ENCODE measurements at regions not wholly inside any gene's neighbourhood (a gene's known extent, or its start where the extent isn't known, plus 50 kb on each side); places are given as distances from the start of the nearest gene placed in this dataset.
A peak's percentile ranks its signal among the peaks of the same experiment; 100 is the strongest.

- peak; percentile 59; the same call in 2 of the 3 replicates for ATAC-seq
- TF ChIP-seq BACH2 (CRISPR knock-in tag; IDR thresholded peaks at IDR 0.05; ENCODE audit: borderline replicate concordance) (no peak), CSRNP3 (CRISPR knock-in tag; IDR thresholded peaks at IDR 0.05) (no peak), SNAI2 (CRISPR knock-in tag; IDR thresholded peaks at IDR 0.05) (no peak), PPARA (CRISPR knock-in tag; IDR thresholded peaks at IDR 0.05; ENCODE audit: borderline replicate concordance) (no peak), CSDC2 (CRISPR knock-in tag; IDR thresholded peaks at IDR 0.05) (no peak), ARNTL (CRISPR knock-in tag; IDR thresholded peaks at IDR 0.05; ENCODE audit: borderline replicate concordance, low read depth) (no peak), GLIS3 (CRISPR knock-in tag; IDR thresholded peaks at IDR 0.05) (no peak), ZFP3 (CRISPR knock-in tag; IDR thresholded peaks at IDR 0.05) (no peak), RARB (CRISPR knock-in tag; IDR thresholded peaks at IDR 0.05) (no peak), TOX (CRISPR knock-in tag; IDR thresholded peaks at IDR 0.05; ENCODE audit: borderline replicate concordance) (no peak), ZNF70 (CRISPR knock-in tag; IDR thresholded peaks at IDR 0.05) (no peak), ZNF8 (CRISPR knock-in tag; IDR thresholded peaks at IDR 0.05) (no peak), ESRRG (CRISPR knock-in tag; IDR thresholded peaks at IDR 0.05) (no peak), TSHZ2 (CRISPR knock-in tag; IDR thresholded peaks at IDR 0.05) (no peak), ISL1 (CRISPR knock-in tag; IDR thresholded peaks at IDR 0.05) (no peak), POU6F1 (CRISPR knock-in tag; IDR thresholded peaks at IDR 0.05; ENCODE audit: borderline replicate concordance, low read depth) (no peak), OSR1 (CRISPR knock-in tag; IDR thresholded peaks at IDR 0.05) (no peak)
- TF ChIP-seq, protein P1, sequence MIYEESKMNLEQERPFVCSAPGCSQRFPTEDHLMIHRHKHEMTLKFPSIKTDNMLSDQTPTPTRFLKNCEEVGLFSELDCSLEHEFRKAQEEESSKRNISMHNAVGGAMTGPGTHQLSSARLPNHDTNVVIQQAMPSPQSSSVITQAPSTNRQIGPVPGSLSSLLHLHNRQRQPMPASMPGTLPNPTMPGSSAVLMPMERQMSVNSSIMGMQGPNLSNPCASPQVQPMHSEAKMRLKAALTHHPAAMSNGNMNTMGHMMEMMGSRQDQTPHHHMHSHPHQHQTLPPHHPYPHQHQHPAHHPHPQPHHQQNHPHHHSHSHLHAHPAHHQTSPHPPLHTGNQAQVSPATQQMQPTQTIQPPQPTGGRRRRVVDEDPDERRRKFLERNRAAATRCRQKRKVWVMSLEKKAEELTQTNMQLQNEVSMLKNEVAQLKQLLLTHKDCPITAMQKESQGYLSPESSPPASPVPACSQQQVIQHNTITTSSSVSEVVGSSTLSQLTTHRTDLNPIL (CRISPR knock-in tag; IDR thresholded peaks at IDR 0.05; ENCODE audit: low read depth), result no peak
Observed at GRCh38 chr18:44246001-44246400, 434.7 kb upstream of the SETBP1 start.

DNA sequence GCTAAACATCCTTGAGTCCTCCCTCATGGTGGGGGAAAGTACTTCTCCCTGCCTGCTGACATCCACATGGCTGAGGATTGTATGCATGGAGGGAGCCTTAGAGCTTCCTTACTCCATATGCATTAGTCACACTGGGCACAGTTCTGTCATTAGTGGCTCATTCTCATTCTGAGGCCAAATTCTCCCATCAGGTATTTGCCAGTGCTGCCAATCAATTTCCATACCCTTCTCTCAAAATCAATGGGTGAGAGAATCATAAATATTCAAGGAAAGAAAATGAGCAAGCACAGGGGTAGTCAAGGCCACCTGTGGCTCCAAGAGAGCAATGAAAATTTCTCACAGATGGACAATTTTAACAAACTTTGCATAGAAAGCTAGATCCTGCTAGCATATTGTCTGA, 422.6 kb upstream of the SETBP1 start:
- ATAC-seq, result no peak; the same call in 2 of the 3 replicates
- TF ChIP-seq TCF4 (CRISPR knock-in tag; IDR thresholded peaks at IDR 0.05; ENCODE audit: borderline replicate concordance) (no peak), ARNTL (CRISPR knock-in tag; IDR thresholded peaks at IDR 0.05; ENCODE audit: borderline replicate concordance, low read depth) (no peak), ZNF565 (CRISPR knock-in tag; conservative IDR thresholded peaks at IDR 0.05; ENCODE audit: low read depth) (no peak), POU6F1 (CRISPR knock-in tag; IDR thresholded peaks at IDR 0.05; ENCODE audit: borderline replicate concordance, low read depth) (no peak)
- TF ChIP-seq, protein P1 (CRISPR knock-in tag; IDR thresholded peaks at IDR 0.05; ENCODE audit: low read depth), result no peak

DNA sequence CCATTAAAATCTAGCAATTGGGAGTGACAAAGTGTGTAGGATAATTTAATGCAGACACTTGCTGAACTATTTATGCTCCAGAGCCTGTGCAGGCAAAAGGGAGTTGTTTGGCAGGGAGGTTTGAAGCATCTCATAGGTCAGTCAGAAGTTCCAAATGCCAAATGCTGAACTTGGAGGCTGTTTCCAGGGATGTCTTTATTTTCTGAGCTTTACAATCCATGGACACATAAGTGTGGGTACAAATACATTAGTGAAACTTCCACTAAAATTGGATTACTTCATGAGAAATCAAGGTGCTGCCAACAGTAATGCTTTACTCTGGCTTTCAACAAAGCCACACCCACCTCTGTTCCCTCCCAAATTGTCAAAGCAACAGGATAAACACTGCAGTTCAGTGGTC, 422.1 kb upstream of the SETBP1 start:
- no peak for ATAC-seq
- TF ChIP-seq BACH2 (CRISPR knock-in tag; IDR thresholded peaks at IDR 0.05; ENCODE audit: borderline replicate concordance) (no peak), SNAI2 (CRISPR knock-in tag; IDR thresholded peaks at IDR 0.05) (no peak), CSRNP3 (CRISPR knock-in tag; IDR thresholded peaks at IDR 0.05) (no peak), PPARA (CRISPR knock-in tag; IDR thresholded peaks at IDR 0.05; ENCODE audit: borderline replicate concordance) (no peak), GLIS3 (CRISPR knock-in tag; IDR thresholded peaks at IDR 0.05) (no peak), ZFP30 (CRISPR knock-in tag; IDR thresholded peaks at IDR 0.05) (no peak), ZNF70 (CRISPR knock-in tag; IDR thresholded peaks at IDR 0.05) (no peak), TCF4 (CRISPR knock-in tag; IDR thresholded peaks at IDR 0.05; ENCODE audit: borderline replicate concordance) (no peak), TOX (CRISPR knock-in tag; IDR thresholded peaks at IDR 0.05; ENCODE audit: borderline replicate concordance) (no peak), ISL1 (CRISPR knock-in tag; IDR thresholded peaks at IDR 0.05) (no peak)
- TF ChIP-seq, protein P2, sequence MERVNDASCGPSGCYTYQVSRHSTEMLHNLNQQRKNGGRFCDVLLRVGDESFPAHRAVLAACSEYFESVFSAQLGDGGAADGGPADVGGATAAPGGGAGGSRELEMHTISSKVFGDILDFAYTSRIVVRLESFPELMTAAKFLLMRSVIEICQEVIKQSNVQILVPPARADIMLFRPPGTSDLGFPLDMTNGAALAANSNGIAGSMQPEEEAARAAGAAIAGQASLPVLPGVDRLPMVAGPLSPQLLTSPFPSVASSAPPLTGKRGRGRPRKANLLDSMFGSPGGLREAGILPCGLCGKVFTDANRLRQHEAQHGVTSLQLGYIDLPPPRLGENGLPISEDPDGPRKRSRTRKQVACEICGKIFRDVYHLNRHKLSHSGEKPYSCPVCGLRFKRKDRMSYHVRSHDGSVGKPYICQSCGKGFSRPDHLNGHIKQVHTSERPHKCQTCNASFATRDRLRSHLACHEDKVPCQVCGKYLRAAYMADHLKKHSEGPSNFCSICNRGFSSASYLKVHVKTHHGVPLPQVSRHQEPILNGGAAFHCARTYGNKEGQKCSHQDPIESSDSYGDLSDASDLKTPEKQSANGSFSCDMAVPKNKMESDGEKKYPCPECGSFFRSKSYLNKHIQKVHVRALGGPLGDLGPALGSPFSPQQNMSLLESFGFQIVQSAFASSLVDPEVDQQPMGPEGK (CRISPR knock-in tag; IDR thresholded peaks at IDR 0.05; ENCODE audit: borderline replicate concordance), result no peak
- TF ChIP-seq, protein P1 (CRISPR knock-in tag; IDR thresholded peaks at IDR 0.05; ENCODE audit: low read depth), result no peak

Data from SK-N-SH treated with all-trans-retinoic acid at 6 μM for 48 hours (cell line).